ENCODE measurements at regions not wholly inside any gene's neighbourhood (a gene's known extent, or its start where the extent isn't known, plus 50 kb on each side); places are given as distances from the start of the nearest gene placed in this dataset.

DNA sequence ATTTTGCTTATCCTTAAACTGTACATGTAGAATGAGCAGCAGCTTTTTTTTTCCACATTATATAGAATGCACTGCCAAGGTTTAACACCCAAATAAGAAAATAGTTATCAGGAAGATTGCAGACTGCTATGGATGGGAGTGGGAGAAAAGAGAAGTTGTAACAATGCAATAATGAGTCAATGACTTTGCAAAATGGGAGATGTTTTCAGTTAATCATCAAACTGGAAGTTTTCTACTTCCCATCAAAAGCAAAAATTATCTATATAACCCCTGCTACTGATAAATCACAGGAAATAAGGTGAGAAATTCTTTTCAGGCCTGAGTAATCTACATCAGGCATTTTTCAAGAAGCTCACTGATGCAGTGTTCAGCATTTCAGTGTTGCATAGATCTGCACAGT is 309.1 kb downstream of the GXYLT1 start:
- TF ChIP-seq, protein P1, sequence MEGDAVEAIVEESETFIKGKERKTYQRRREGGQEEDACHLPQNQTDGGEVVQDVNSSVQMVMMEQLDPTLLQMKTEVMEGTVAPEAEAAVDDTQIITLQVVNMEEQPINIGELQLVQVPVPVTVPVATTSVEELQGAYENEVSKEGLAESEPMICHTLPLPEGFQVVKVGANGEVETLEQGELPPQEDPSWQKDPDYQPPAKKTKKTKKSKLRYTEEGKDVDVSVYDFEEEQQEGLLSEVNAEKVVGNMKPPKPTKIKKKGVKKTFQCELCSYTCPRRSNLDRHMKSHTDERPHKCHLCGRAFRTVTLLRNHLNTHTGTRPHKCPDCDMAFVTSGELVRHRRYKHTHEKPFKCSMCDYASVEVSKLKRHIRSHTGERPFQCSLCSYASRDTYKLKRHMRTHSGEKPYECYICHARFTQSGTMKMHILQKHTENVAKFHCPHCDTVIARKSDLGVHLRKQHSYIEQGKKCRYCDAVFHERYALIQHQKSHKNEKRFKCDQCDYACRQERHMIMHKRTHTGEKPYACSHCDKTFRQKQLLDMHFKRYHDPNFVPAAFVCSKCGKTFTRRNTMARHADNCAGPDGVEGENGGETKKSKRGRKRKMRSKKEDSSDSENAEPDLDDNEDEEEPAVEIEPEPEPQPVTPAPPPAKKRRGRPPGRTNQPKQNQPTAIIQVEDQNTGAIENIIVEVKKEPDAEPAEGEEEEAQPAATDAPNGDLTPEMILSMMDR (conservative IDR thresholded peaks at IDR 0.05; ENCODE audit: low read depth, low read length), result no peak
- TF ChIP-seq EZH2 (IDR thresholded peaks at IDR 0.05; ENCODE audit: low read length, unreplicated experiment), result no peak
- TF ChIP-seq EZH2phosphoT487 (IDR thresholded peaks at IDR 0.05; ENCODE audit: borderline replicate concordance, low read length), result no peak
- no peak for ATAC-seq
- POLR2A ChIA-PET (ENCODE audit: unreplicated experiment), result no interaction called here

DNA sequence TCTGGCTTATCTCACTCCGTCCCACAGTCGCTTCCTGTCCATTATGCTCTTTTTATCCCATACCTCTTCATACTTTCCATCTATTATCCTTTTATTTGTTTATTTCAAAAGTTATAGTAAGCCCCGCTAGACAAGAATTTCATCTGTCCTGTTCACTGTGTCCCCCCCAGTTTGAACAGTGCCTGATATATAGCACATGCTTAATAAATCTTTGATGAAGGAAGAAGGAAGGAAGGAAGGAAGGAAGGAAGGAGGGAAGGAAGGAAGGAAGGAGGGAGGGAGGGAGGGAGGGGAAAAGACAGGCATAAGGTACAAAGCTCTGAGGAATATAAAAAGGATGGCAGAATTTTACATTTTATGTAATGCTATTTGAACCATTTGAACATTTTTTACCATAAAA is 324.7 kb downstream of the GXYLT1 start:
- H3K9me3 ChIP-seq (ENCODE audit: low read length), result no peaks in the 10 kb centered on the region
- intact Hi-C loops (cut with micrococcal nuclease), result no loop called here
- H3K79me2 ChIP-seq (ENCODE audit: low read length), result no peaks in the 10 kb centered on the region
- no peak overlapping the region for H2AFZ ChIP-seq (ENCODE audit: low read length)
- H3K9me2 ChIP-seq (replicated peaks; ENCODE audit: low read length), result no peaks in the 10 kb centered on the region
- no peaks in the 10 kb centered on the region for H3K4me1 ChIP-seq (ENCODE audit: insufficient read depth, low read length)
- no peak overlapping the region for H3K4me2 ChIP-seq (ENCODE audit: low read length)
- H3F3A ChIP-seq (ENCODE audit: low read length, unreplicated experiment), result no peaks in the 10 kb centered on the region
- TF ChIP-seq, protein P1 (conservative IDR thresholded peaks at IDR 0.05; ENCODE audit: low read depth, low read length), result no peak
- no TSS peak for BruUV-seq (replicated peaks)
- H4K20me1 ChIP-seq (ENCODE audit: low read length), result no peaks in the 10 kb centered on the region
- H3K27ac ChIP-seq (ENCODE audit: low read length), result no peak overlapping the region
- 0 out of 2 replicates have a peak, but pooled peaks cover 4% of the 10 kb centered on the region for H3K27me3 ChIP-seq (ENCODE audit: low read length)
- ATAC-seq (no peak), DNase-seq (no peak)
- POLR2A ChIA-PET (ENCODE audit: unreplicated experiment), result no interaction called here
- no peak overlapping the region for H3K4me3 ChIP-seq (ENCODE audit: low read length)
- H3K9ac ChIP-seq (ENCODE audit: low read length), result no peak overlapping the region
- H3K36me3 ChIP-seq (ENCODE audit: low read depth, low read length), result no peaks in the 10 kb centered on the region
- CTCF ChIA-PET, result no interaction called here

More for the DNA sequence above, 309.1 kb downstream of the GXYLT1 start:
- Histone ChIP-seq H3K9ac (ENCODE audit: low read length) (no peak overlapping the region), H3K36me3 (ENCODE audit: low read depth, low read length) (no peaks in the 10 kb centered on the region), H3K9me2 (replicated peaks; ENCODE audit: low read length) (no peaks in the 10 kb centered on the region), H3K4me1 (ENCODE audit: insufficient read depth, low read length) (no peaks in the 10 kb centered on the region), H3K27me3 (ENCODE audit: low read length) (peaks cover 49% of the 10 kb centered on the region), H3K9me3 (ENCODE audit: low read length) (no peaks in the 10 kb centered on the region), H2AFZ (ENCODE audit: low read length) (no peak overlapping the region), H3K27ac (ENCODE audit: low read length) (no peak overlapping the region), H3K4me2 (ENCODE audit: low read length) (no peak overlapping the region), H4K20me1 (ENCODE audit: low read length) (no peaks in the 10 kb centered on the region), H3K79me2 (ENCODE audit: low read length) (no peaks in the 10 kb centered on the region), H3F3A (ENCODE audit: low read length, unreplicated experiment) (no peaks in the 10 kb centered on the region), H3K4me3 (ENCODE audit: low read length) (no peak overlapping the region)
- intact Hi-C loops (cut with micrococcal nuclease), result no loop called here
- BruUV-seq (replicated peaks), result no TSS peak
- CTCF ChIA-PET, result no interaction called here
- no peak for DNase-seq

DNA sequence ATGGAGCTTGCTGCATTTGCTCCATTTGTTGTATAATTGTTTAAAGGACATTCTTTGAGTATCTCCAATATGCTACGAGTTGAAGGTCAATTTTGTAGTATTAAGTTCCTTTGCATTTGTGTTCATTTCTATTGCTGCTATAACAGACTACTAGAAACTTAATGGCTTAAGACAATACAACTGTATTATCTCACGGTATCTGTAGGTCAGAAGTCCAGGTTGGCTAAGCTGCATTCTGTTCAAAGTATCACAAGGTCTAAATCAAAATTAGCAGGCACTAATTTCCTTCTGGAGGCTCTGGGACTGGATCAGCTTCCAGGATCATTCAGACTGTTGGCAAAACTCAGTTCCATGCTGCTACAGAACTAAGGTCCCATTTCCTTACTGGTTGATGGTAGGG is 340.6 kb downstream of the GXYLT1 start:
- no peak overlapping the region for H3K4me2 ChIP-seq (ENCODE audit: low read length)
- BruUV-seq (replicated peaks), result no TSS peak
- no peak for DNase-seq
- H3F3A ChIP-seq (ENCODE audit: low read length, unreplicated experiment), result no peaks in the 10 kb centered on the region
- no peak overlapping the region for H3K4me3 ChIP-seq (ENCODE audit: low read length)
- no peak overlapping the region for H2AFZ ChIP-seq (ENCODE audit: low read length)
- H3K9me2 ChIP-seq (replicated peaks; ENCODE audit: low read length), result no peaks in the 10 kb centered on the region
- H4K20me1 ChIP-seq (ENCODE audit: low read length), result no peaks in the 10 kb centered on the region
- intact Hi-C loops (cut with micrococcal nuclease), result no loop called here
- H3K9ac ChIP-seq (ENCODE audit: low read length), result no peak overlapping the region
- ATAC-seq, result no peak
- no peaks in the 10 kb centered on the region for H3K4me1 ChIP-seq (ENCODE audit: insufficient read depth, low read length)
- CTCF ChIA-PET, result no interaction called here
- H3K79me2 ChIP-seq (ENCODE audit: low read length), result no peaks in the 10 kb centered on the region
- peaks cover 14% of the 10 kb centered on the region; the same call in 1 of the 2 replicates for H3K27me3 ChIP-seq (ENCODE audit: low read length)
- POLR2A ChIA-PET (ENCODE audit: unreplicated experiment), result no interaction called here
- H3K36me3 ChIP-seq (ENCODE audit: low read depth, low read length), result no peaks in the 10 kb centered on the region
- no peaks in the 10 kb centered on the region for H3K9me3 ChIP-seq (ENCODE audit: low read length)
- TF ChIP-seq, protein P1 (conservative IDR thresholded peaks at IDR 0.05; ENCODE audit: low read depth, low read length), result no peak
- TF ChIP-seq EZH2phosphoT487 (IDR thresholded peaks at IDR 0.05; ENCODE audit: borderline replicate concordance, low read length), result no peak
- no peak for TF ChIP-seq EZH2 (IDR thresholded peaks at IDR 0.05; ENCODE audit: low read length, unreplicated experiment)
- H3K27ac ChIP-seq (ENCODE audit: low read length), result no peak overlapping the region

Measured in PC-3 (cell line).